C4-2B (cell line): ENCODE measurements at regions not wholly inside any gene's neighbourhood (a gene's known extent, or its start where the extent isn't known, plus 50 kb on each side); places are given as distances from the start of the nearest gene placed in this dataset.

Source experiments
- H3K27ac ChIP-seq: fragments of 450-650 bp; 2 replicates; pipeline ENCODE4 v1.5.1; 2017
- ZFX ChIP-seq: fragments of 450-650 bp; IDR thresholded peaks from 2 replicates; pipeline ENCODE4 v1.6.1; 2017
- TF ChIP-seq, protein P1 (sequence below): fragments of 450-650 bp; conservative IDR thresholded peaks from 2 replicates; pipeline ENCODE4 v1.5.1; 2017; ENCODE audit warnings: mild to moderate bottlenecking

DNA sequence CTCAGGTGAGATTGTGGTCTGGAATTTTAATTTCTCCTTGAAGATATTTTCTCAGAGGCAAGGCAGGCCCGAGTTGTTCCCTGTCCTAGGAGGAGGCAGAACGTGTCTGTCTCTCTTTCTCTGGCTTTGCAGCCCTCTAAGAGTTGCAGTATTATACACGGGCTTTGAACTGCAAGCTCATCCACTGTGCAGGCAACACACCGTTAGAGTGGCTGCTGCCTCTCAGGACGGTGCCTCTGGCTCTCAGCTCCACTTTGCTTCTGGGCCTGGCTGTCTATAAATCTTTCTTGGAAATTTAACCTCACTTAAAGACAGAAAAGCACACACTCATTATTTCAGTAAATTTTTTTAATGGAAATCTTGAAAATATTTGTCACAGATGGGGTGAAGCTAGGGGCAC, 170.1 kb upstream of the ADCY2 start:
- TF ChIP-seq, protein P1, sequence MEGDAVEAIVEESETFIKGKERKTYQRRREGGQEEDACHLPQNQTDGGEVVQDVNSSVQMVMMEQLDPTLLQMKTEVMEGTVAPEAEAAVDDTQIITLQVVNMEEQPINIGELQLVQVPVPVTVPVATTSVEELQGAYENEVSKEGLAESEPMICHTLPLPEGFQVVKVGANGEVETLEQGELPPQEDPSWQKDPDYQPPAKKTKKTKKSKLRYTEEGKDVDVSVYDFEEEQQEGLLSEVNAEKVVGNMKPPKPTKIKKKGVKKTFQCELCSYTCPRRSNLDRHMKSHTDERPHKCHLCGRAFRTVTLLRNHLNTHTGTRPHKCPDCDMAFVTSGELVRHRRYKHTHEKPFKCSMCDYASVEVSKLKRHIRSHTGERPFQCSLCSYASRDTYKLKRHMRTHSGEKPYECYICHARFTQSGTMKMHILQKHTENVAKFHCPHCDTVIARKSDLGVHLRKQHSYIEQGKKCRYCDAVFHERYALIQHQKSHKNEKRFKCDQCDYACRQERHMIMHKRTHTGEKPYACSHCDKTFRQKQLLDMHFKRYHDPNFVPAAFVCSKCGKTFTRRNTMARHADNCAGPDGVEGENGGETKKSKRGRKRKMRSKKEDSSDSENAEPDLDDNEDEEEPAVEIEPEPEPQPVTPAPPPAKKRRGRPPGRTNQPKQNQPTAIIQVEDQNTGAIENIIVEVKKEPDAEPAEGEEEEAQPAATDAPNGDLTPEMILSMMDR: no peak
- TF ChIP-seq ZFX: no peak
- no peak overlapping the region for H3K27ac ChIP-seq

DNA sequence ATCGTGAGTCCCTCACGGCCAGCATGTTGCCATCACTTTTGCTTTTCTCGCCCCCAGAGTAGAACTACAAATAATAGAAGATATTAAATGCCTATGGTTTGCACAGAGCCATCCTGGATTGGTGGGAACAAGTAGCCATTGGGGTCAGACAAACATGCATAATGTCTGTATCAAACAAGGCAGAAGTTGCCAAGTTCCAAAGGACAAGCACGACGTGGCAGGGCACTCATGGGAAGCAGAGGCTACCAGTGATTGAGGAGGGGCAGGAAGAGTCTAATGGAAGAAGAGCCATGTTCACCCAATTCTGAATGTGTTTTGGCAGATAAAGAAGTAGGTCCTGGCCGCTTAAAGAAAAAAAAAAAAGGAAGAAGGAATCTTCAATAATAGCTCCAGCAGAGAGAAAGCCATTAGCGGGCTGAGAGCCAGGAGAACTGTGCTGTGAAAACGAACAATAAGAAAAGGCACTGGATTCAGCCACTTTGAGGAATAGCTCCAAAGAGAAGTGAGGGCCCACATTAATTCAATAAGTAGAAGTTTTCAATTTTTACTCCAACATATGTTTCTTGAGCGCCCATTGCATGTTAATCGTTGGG, 153.7 kb upstream of the ADCY2 start:
- TF ChIP-seq ZFX: no peak
- TF ChIP-seq, protein P1: no peak

DNA sequence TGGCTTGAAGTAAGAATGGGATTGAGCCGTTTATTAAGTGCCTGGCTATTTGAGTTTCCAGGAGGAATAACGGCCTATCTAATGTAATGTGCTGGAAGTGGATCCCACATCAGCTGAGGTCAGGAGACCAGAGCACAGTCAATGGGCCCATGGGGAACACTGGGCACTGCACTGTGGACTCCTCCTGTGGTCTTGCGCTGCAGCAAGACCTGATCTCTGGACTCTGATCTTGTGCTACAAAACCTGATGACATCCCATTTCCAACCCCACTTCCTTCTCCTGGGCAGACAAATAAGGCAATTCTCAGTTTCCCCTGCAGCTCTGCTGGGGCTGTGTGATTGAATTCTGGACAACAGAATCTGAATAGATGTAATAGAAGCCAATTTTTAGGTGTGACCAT, 151.7 kb upstream of the ADCY2 start:
- H3K27ac ChIP-seq: no peak overlapping the region
- no peak for TF ChIP-seq ZFX
- TF ChIP-seq, protein P1: no peak

More for the DNA sequence above, 153.7 kb upstream of the ADCY2 start:
- no peak overlapping the region for H3K27ac ChIP-seq

DNA sequence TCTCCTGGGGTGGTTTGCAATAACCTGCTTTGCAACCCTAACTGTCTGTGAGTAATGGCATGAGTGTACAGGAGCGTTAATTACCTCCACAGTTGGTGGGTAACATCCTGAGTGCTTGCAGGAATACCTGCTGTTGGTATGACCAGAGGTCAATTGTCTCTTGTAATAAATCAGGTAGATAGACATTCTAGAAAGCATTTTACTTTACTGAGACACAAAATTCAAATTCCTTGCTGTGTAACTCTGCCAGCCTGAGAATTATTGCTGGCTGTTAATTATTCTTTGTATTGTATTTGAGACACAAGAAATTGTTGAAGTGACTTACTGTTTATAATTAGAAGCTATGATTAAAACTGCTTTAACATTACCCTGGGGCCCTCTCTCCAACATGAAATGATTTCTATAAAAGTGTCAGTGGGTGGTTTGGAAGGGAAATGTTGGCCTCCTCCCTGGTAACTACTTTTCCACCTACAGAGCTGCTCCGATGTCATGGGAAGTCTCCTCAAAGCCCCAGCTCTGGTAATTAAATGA, 150.8 kb upstream of the ADCY2 start:
- no peak overlapping the region for H3K27ac ChIP-seq
- TF ChIP-seq, protein P1: no peak
- no peak for TF ChIP-seq ZFX

DNA sequence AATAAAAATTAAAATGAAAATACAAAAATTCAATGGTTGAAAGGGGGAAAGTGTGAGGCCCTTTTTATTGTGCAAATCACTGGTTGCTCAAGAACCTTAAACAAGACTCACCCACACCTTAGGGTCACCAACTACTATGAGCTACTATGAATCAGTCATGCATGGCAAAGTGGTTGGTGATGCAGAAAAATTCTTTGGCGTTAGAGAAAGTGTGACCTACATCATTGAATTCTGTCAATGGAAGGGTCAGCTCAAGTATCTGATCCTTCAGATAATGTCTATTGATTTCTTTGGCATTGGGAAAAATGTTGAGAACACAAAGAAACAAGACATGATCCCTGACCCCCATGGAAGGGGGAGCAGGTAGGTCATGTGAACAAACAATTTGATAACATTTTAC, 149.7 kb upstream of the ADCY2 start:
- no peak overlapping the region for H3K27ac ChIP-seq
- TF ChIP-seq, protein P1: no peak
- TF ChIP-seq ZFX: no peak

DNA sequence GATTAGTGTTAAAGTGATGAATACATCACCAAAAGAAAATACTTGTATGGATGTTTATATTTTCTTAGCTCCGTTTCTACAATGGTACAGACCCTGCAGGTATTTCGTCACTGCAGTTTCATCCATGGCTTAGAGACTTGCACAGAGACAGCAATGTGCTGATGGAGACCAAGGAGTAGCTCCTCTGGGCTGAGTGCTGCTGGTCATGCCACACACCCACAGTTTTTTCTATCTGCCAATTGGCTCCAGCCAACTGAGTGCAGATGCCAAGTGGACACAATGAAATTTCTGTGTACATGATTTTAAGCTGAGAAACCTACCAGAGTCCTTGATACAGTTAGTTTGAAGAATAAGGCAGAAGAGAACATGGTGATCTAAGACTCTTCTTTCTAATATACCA, 145.9 kb upstream of the ADCY2 start:
- no peak overlapping the region for H3K27ac ChIP-seq
- TF ChIP-seq, protein P1: no peak
- TF ChIP-seq ZFX: no peak

DNA sequence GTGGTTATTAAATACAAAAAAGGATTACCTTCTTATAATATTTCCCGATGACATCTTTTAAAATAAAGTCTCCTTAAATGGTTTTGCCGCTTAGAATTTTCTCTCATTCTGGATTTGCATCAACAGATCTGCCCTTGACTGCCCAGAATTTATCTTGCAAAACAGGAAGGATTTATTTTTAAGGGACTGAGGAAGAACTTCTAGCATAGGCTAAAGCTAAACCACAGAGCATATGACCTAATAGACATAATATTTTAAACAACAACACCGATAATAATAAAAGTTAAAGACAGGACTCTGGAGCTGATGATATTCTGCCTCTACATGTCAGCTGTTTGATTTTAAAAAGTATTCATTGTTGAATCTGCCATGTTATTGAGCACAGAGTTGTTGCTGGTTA, 145.3 kb upstream of the ADCY2 start:
- H3K27ac ChIP-seq: no peak overlapping the region
- TF ChIP-seq, protein P1: no peak
- no peak for TF ChIP-seq ZFX
